ENCODE measurements at regions not wholly inside any gene's neighbourhood (a gene's known extent, or its start where the extent isn't known, plus 50 kb on each side); places are given as distances from the start of the nearest gene placed in this dataset.

GRCh38 chr6:133741375-133741861 is 147.5 kb upstream of the TCF21 start:
- Histone ChIP-seq H3K4me3 (replicated peaks; ENCODE audit: insufficient read depth, low read length) (no peak overlapping the region), H3K27me3 (ENCODE audit: insufficient read depth, poor library complexity, severe bottlenecking) (no peaks in the 10 kb centered on the region), H3K27ac (replicated peaks) (no peak overlapping the region)
- DNase-seq (ENCODE audit: low read depth in 1 of 2, low spot score in 1 of 2): no peak
- TF ChIP-seq GABPA (IDR thresholded peaks at IDR 0.05; ENCODE audit: low read depth) (no peak), CTCF (IDR thresholded peaks at IDR 0.05; ENCODE audit: insufficient read depth, low read length) (no peak), REST (IDR thresholded peaks at IDR 0.05; ENCODE audit: insufficient replicate concordance, low read depth) (no peak), POLR2AphosphoS5 (IDR thresholded peaks at IDR 0.05; ENCODE audit: low read depth) (no peak), SPI1 (IDR thresholded peaks at IDR 0.05; ENCODE audit: borderline replicate concordance, low read depth) (no peak)

GRCh38 chr6:133743621-133744020 is 145.3 kb upstream of the TCF21 start:
- H3K27ac ChIP-seq (replicated peaks): no peak overlapping the region
- no peak overlapping the region for H3K4me3 ChIP-seq (replicated peaks; ENCODE audit: insufficient read depth, low read length)
- DNase-seq (ENCODE audit: low read depth in 1 of 2, low spot score in 1 of 2): no peak
- TF ChIP-seq REST (IDR thresholded peaks at IDR 0.05; ENCODE audit: insufficient replicate concordance, low read depth) (no peak), SPI1 (IDR thresholded peaks at IDR 0.05; ENCODE audit: borderline replicate concordance, low read depth) (no peak)
- H3K27me3 ChIP-seq (ENCODE audit: insufficient read depth, poor library complexity, severe bottlenecking): no peaks in the 10 kb centered on the region

GRCh38 chr6:133746417-133746770 is 142.5 kb upstream of the TCF21 start:
- H3K27ac ChIP-seq (replicated peaks): no peak overlapping the region
- no peaks in the 10 kb centered on the region for H3K27me3 ChIP-seq (ENCODE audit: insufficient read depth, poor library complexity, severe bottlenecking)
- TF ChIP-seq GABPA (IDR thresholded peaks at IDR 0.05; ENCODE audit: low read depth) (no peak), POLR2AphosphoS5 (IDR thresholded peaks at IDR 0.05; ENCODE audit: low read depth) (no peak), CTCF (IDR thresholded peaks at IDR 0.05; ENCODE audit: insufficient read depth, low read length) (no peak), REST (IDR thresholded peaks at IDR 0.05; ENCODE audit: insufficient replicate concordance, low read depth) (no peak), SPI1 (IDR thresholded peaks at IDR 0.05; ENCODE audit: borderline replicate concordance, low read depth) (no peak)

GRCh38 chr6:133748628-133749027 is 140.3 kb upstream of the TCF21 start:
- Histone ChIP-seq H3K4me3 (replicated peaks; ENCODE audit: insufficient read depth, low read length) (no peak overlapping the region), H3K27me3 (ENCODE audit: insufficient read depth, poor library complexity, severe bottlenecking) (no peaks in the 10 kb centered on the region), H3K27ac (replicated peaks) (no peak overlapping the region)
- TF ChIP-seq SPI1 (IDR thresholded peaks at IDR 0.05; ENCODE audit: borderline replicate concordance, low read depth): no peak
- no peak for TF ChIP-seq REST (IDR thresholded peaks at IDR 0.05; ENCODE audit: insufficient replicate concordance, low read depth)
- no peak for TF ChIP-seq CTCF (IDR thresholded peaks at IDR 0.05; ENCODE audit: insufficient read depth, low read length)
- DNase-seq (ENCODE audit: low read depth in 1 of 2, low spot score in 1 of 2): no peak

More at GRCh38 chr6:133746417-133746770, 142.5 kb upstream of the TCF21 start:
- H3K4me3 ChIP-seq (replicated peaks; ENCODE audit: insufficient read depth, low read length): no peak overlapping the region
- DNase-seq (ENCODE audit: low read depth in 1 of 2, low spot score in 1 of 2): no peak

All from HL-60 (cell line).